ENCODE measurements at regions not wholly inside any gene's neighbourhood (a gene's known extent, or its start where the extent isn't known, plus 50 kb on each side); places are given as distances from the start of the nearest gene placed in this dataset.

DNA sequence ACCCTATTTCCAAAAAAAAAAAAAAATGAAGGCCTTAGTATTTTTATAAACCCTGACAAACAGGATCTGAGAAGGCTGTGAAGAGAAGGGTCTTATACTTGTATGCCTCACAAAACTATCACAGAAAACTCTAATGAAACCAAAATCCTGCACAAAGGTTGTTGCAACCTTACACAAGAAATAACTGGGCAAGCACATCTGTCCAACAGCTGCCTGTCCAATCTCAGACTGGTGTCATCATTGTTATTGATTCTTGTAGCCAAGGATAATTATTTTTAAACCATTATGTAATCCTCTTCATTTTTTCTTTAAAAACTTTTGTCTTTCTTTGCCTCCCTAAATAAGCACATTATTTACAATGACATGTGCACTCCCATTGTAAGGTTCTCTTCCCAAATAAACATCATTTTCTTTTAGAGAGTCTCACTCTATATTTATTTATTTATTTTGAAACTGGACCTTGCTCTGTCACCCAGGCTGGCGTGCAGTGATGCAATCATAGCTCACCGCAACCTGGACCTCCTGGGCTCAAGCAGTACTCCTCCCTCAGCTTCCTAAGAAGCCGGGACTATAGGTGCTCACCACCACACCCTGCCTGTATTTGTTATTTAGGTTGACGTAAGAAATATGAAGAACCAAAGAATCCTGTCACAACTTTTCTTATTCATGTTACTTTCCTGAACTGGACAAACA lies 697.1 kb downstream of the DOK5 start:
- TF ChIP-seq, protein P1, sequence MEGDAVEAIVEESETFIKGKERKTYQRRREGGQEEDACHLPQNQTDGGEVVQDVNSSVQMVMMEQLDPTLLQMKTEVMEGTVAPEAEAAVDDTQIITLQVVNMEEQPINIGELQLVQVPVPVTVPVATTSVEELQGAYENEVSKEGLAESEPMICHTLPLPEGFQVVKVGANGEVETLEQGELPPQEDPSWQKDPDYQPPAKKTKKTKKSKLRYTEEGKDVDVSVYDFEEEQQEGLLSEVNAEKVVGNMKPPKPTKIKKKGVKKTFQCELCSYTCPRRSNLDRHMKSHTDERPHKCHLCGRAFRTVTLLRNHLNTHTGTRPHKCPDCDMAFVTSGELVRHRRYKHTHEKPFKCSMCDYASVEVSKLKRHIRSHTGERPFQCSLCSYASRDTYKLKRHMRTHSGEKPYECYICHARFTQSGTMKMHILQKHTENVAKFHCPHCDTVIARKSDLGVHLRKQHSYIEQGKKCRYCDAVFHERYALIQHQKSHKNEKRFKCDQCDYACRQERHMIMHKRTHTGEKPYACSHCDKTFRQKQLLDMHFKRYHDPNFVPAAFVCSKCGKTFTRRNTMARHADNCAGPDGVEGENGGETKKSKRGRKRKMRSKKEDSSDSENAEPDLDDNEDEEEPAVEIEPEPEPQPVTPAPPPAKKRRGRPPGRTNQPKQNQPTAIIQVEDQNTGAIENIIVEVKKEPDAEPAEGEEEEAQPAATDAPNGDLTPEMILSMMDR (IDR thresholded peaks at IDR 0.05; ENCODE audit: borderline replicate concordance, insufficient read depth, low read depth, low read length), result no peak
- no peak overlapping the region for H3K4me3 ChIP-seq (ENCODE audit: low read depth, low read length)

DNA sequence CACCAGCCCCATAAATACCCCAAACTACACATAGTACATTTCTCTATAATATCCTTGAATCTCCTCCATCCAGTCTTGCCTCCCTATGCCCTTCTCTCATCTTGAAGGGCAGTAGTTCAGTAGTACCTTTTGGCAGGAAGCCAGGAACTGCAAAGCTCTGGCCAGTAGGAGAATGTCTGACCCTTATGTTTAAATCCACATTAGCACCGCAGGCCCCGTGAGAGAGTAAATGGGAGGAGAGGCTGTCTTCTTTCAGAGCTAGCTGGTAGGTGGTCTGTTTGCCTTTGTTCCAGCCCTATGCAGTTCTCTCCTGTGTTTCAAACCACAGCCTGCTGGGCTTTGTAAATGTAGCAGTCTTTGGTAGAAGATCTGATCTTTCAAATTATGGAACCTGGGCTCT lies 690.7 kb downstream of the DOK5 start:
- H3K4me3 ChIP-seq (ENCODE audit: low read depth, low read length), result no peak overlapping the region
- TF ChIP-seq, protein P1 (IDR thresholded peaks at IDR 0.05; ENCODE audit: borderline replicate concordance, insufficient read depth, low read depth, low read length), result no peak

DNA sequence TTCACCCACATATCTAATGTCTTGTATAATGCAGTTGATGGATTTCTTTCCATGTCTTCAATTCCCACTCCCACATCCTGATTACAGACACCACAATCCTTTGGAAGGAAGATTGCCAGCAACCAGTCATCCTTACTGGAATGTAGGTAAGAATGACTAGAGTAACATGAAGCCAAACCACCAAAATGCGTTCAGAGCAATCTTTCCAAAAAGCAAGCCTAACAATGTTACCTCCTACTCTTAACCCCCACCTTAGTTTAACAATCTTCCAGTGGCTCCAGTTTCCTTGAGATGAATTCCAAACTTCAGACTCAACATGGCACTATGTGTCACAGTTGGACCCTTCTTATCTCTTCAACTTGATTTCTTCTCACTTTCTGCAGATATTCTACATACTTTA lies 685.6 kb downstream of the DOK5 start:
- H3K4me3 ChIP-seq (ENCODE audit: low read depth, low read length), result no peak overlapping the region
- TF ChIP-seq, protein P1 (IDR thresholded peaks at IDR 0.05; ENCODE audit: borderline replicate concordance, insufficient read depth, low read depth, low read length), result no peak

- H3K4me3 ChIP-seq (ENCODE audit: low read depth, low read length), result no peak overlapping the region
- TF ChIP-seq, protein P1 (IDR thresholded peaks at IDR 0.05; ENCODE audit: borderline replicate concordance, insufficient read depth, low read depth, low read length), result no peak
These were observed 684.6 kb downstream of the DOK5 start for GRCh38 chr20:55160037-55160436.

DNA sequence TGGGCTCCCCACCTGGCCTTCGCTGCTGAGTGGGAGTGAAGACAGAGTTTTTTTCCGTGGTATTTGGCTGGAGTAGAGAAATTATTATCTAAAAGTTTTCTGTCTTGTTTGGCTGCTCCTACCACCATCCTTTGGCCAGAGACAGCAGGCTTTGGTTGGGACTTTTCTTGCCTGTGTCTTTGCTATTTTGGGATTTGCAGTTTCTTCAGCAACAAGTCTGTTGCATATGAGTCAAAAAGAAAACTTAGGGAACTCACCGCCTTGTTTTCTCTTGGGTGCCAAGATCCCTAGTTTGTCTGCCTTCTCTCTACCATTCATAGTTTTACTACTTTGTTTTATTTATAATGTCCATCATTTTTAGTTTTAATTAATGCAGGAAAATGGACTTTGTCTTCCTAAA lies 683.8 kb downstream of the DOK5 start:
- no peak overlapping the region for H3K4me3 ChIP-seq (ENCODE audit: low read depth, low read length)
- TF ChIP-seq, protein P1 (IDR thresholded peaks at IDR 0.05; ENCODE audit: borderline replicate concordance, insufficient read depth, low read depth, low read length), result no peak

GRCh38 chr20:55158446-55158845 lies 683.1 kb downstream of the DOK5 start:
- TF ChIP-seq, protein P1 (IDR thresholded peaks at IDR 0.05; ENCODE audit: borderline replicate concordance, insufficient read depth, low read depth, low read length), result no peak
- no peak overlapping the region for H3K4me3 ChIP-seq (ENCODE audit: low read depth, low read length)

DNA sequence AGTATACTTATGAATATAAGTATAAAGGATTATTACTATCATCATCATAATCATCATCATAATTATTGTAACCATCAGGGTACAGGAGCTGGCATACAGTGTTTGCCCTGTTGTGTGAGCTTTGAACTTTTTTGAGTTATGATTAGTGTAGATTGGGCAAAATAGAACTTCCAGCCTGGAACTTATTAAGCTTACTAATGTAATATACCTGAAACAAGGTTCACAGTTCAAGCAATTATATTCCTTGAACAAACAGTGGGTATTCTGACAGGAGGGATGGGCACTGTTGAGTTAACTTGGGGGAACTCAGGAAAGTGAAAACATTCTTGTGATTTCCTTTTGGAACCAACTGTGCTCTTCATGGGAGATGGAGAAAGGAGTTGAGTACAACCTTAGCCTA lies 680.0 kb downstream of the DOK5 start:
- no peak overlapping the region for H3K4me3 ChIP-seq (ENCODE audit: low read depth, low read length)
- TF ChIP-seq, protein P1 (IDR thresholded peaks at IDR 0.05; ENCODE audit: borderline replicate concordance, insufficient read depth, low read depth, low read length), result no peak
